ENCODE measurements at regions not wholly inside any gene's neighbourhood (a gene's known extent, or its start where the extent isn't known, plus 50 kb on each side); places are given as distances from the start of the nearest gene placed in this dataset.

- peaks cover 4% of the 10 kb centered on the region for H3K9me3 ChIP-seq (ENCODE audit: control insufficient read depth, insufficient read depth, low read length)
- no peaks in the 10 kb centered on the region for H3K36me3 ChIP-seq (ENCODE audit: control insufficient read depth, insufficient read depth, low read length)
- H3K4me1 ChIP-seq (ENCODE audit: control insufficient read depth, insufficient read depth, low read length) = no peaks in the 10 kb centered on the region
- no peaks in the 10 kb centered on the region for H3K27me3 ChIP-seq (ENCODE audit: control insufficient read depth, insufficient read depth, low read length)
- WGBS (ENCODE audit: insufficient coverage) = 57% methylated on average over 1 of the region's 1 CpG
- DNase-seq (ENCODE audit: low read depth in 4 of 6, low spot score in 6 of 6) = peak in 2 of 6 donors; percentile 53 to 93
- no peak overlapping the region for H3K4me3 ChIP-seq (ENCODE audit: low read depth, low read length)
- H3K27ac ChIP-seq (ENCODE audit: low read depth, low read length) = no peak overlapping the region
These were observed 579.2 kb upstream of the CELF2 start for GRCh38 chr10:10438335-10439100.

- WGBS (ENCODE audit: insufficient coverage) = no CpG with 5 or more reads among the region's 2 CpGs
These were observed 560.8 kb upstream of the CELF2 start for GRCh38 chr10:10456856-10457255.

GRCh38 chr10:10460451-10460850, 557.2 kb upstream of the CELF2 start:
- H3K27ac ChIP-seq (ENCODE audit: low read depth, low read length) = no peak overlapping the region

More at GRCh38 chr10:10456856-10457255, 560.8 kb upstream of the CELF2 start:
- Histone ChIP-seq H3K36me3 (ENCODE audit: control insufficient read depth, insufficient read depth, low read length) (no peaks in the 10 kb centered on the region), H3K27ac (ENCODE audit: low read depth, low read length) (no peak overlapping the region), H3K4me3 (ENCODE audit: low read depth, low read length) (no peak overlapping the region), H3K27me3 (ENCODE audit: control insufficient read depth, insufficient read depth, low read length) (no peaks in the 10 kb centered on the region), H3K4me1 (ENCODE audit: control insufficient read depth, insufficient read depth, low read length) (no peaks in the 10 kb centered on the region), H3K9me3 (ENCODE audit: control insufficient read depth, insufficient read depth, low read length) (no peaks in the 10 kb centered on the region)
- peak in 1 of 6 donors; percentile 70 for DNase-seq (ENCODE audit: low read depth in 4 of 6, low spot score in 6 of 6)

GRCh38 chr10:10462151-10462941, 555.3 kb upstream of the CELF2 start:
- no CpG with 5 or more reads among the region's 16 CpGs for WGBS (ENCODE audit: insufficient coverage)
- Histone ChIP-seq H3K27ac (ENCODE audit: low read depth, low read length) (no peak overlapping the region), H3K36me3 (ENCODE audit: control insufficient read depth, insufficient read depth, low read length) (no peaks in the 10 kb centered on the region), H3K9me3 (ENCODE audit: control insufficient read depth, insufficient read depth, low read length) (no peaks in the 10 kb centered on the region), H3K4me3 (ENCODE audit: low read depth, low read length) (no peak overlapping the region), H3K4me1 (ENCODE audit: control insufficient read depth, insufficient read depth, low read length) (no peaks in the 10 kb centered on the region), H3K27me3 (ENCODE audit: control insufficient read depth, insufficient read depth, low read length) (no peaks in the 10 kb centered on the region)
- peak in 2 of 6 donors; percentile 40 to 75 for DNase-seq (ENCODE audit: low read depth in 4 of 6, low spot score in 6 of 6)

More at GRCh38 chr10:10460451-10460850, 557.2 kb upstream of the CELF2 start:
- Histone ChIP-seq H3K36me3 (ENCODE audit: control insufficient read depth, insufficient read depth, low read length) (no peaks in the 10 kb centered on the region), H3K4me1 (ENCODE audit: control insufficient read depth, insufficient read depth, low read length) (no peaks in the 10 kb centered on the region), H3K9me3 (ENCODE audit: control insufficient read depth, insufficient read depth, low read length) (no peaks in the 10 kb centered on the region), H3K4me3 (ENCODE audit: low read depth, low read length) (no peak overlapping the region), H3K27me3 (ENCODE audit: control insufficient read depth, insufficient read depth, low read length) (no peaks in the 10 kb centered on the region)
- no peak for DNase-seq (ENCODE audit: low read depth in 4 of 6, low spot score in 6 of 6)
- no CpG with 5 or more reads among the region's 1 CpG for WGBS (ENCODE audit: insufficient coverage)

- H3K27me3 ChIP-seq (ENCODE audit: control insufficient read depth, insufficient read depth, low read length) = no peaks in the 10 kb centered on the region
- H3K9me3 ChIP-seq (ENCODE audit: control insufficient read depth, insufficient read depth, low read length) = peaks cover 3% of the 10 kb centered on the region
- no peaks in the 10 kb centered on the region for H3K4me1 ChIP-seq (ENCODE audit: control insufficient read depth, insufficient read depth, low read length)
- DNase-seq (ENCODE audit: low read depth in 4 of 6, low spot score in 6 of 6) = no peak
- H3K4me3 ChIP-seq (ENCODE audit: low read depth, low read length) = no peak overlapping the region
- no CpG with 5 or more reads among the region's 1 CpG for WGBS (ENCODE audit: insufficient coverage)
- H3K27ac ChIP-seq (ENCODE audit: low read depth, low read length) = no peak overlapping the region
- H3K36me3 ChIP-seq (ENCODE audit: control insufficient read depth, insufficient read depth, low read length) = no peaks in the 10 kb centered on the region
These were observed 545.9 kb upstream of the CELF2 start for GRCh38 chr10:10471758-10472157.

GRCh38 chr10:10475812-10476211, 541.9 kb upstream of the CELF2 start:
- Histone ChIP-seq H3K36me3 (ENCODE audit: control insufficient read depth, insufficient read depth, low read length) (no peaks in the 10 kb centered on the region), H3K27me3 (ENCODE audit: control insufficient read depth, insufficient read depth, low read length) (no peaks in the 10 kb centered on the region), H3K4me1 (ENCODE audit: control insufficient read depth, insufficient read depth, low read length) (no peaks in the 10 kb centered on the region), H3K9me3 (ENCODE audit: control insufficient read depth, insufficient read depth, low read length) (peaks cover 3% of the 10 kb centered on the region), H3K27ac (ENCODE audit: low read depth, low read length) (no peak overlapping the region), H3K4me3 (ENCODE audit: low read depth, low read length) (no peak overlapping the region)
- WGBS (ENCODE audit: insufficient coverage) = no CpG with 5 or more reads among the region's 2 CpGs
- no peak for DNase-seq (ENCODE audit: low read depth in 4 of 6, low spot score in 6 of 6)

- Histone ChIP-seq H3K9me3 (ENCODE audit: control insufficient read depth, insufficient read depth, low read length) (no peaks in the 10 kb centered on the region), H3K36me3 (ENCODE audit: control insufficient read depth, insufficient read depth, low read length) (no peaks in the 10 kb centered on the region), H3K4me3 (ENCODE audit: low read depth, low read length) (no peak overlapping the region), H3K27ac (ENCODE audit: low read depth, low read length) (no peak overlapping the region), H3K27me3 (ENCODE audit: control insufficient read depth, insufficient read depth, low read length) (no peaks in the 10 kb centered on the region), H3K4me1 (ENCODE audit: control insufficient read depth, insufficient read depth, low read length) (no peaks in the 10 kb centered on the region)
- no CpG with 5 or more reads among the region's 2 CpGs for WGBS (ENCODE audit: insufficient coverage)
- DNase-seq (ENCODE audit: low read depth in 4 of 6, low spot score in 6 of 6) = no peak
These were observed 539.8 kb upstream of the CELF2 start for GRCh38 chr10:10477844-10478243.

- WGBS (ENCODE audit: insufficient coverage) = no CpG with 5 or more reads among the region's 9 CpGs
- Histone ChIP-seq H3K36me3 (ENCODE audit: control insufficient read depth, insufficient read depth, low read length) (no peaks in the 10 kb centered on the region), H3K27ac (ENCODE audit: low read depth, low read length) (no peak overlapping the region), H3K9me3 (ENCODE audit: control insufficient read depth, insufficient read depth, low read length) (no peaks in the 10 kb centered on the region), H3K4me1 (ENCODE audit: control insufficient read depth, insufficient read depth, low read length) (no peaks in the 10 kb centered on the region), H3K4me3 (ENCODE audit: low read depth, low read length) (no peak overlapping the region), H3K27me3 (ENCODE audit: control insufficient read depth, insufficient read depth, low read length) (no peaks in the 10 kb centered on the region)
- no peak for DNase-seq (ENCODE audit: low read depth in 4 of 6, low spot score in 6 of 6)
These were observed 538.2 kb upstream of the CELF2 start for GRCh38 chr10:10479465-10479864.

GRCh38 chr10:10482613-10483012, 535.1 kb upstream of the CELF2 start:
- Histone ChIP-seq H3K27ac (ENCODE audit: low read depth, low read length) (no peak overlapping the region), H3K4me3 (ENCODE audit: low read depth, low read length) (no peak overlapping the region), H3K27me3 (ENCODE audit: control insufficient read depth, insufficient read depth, low read length) (no peaks in the 10 kb centered on the region), H3K4me1 (ENCODE audit: control insufficient read depth, insufficient read depth, low read length) (no peaks in the 10 kb centered on the region), H3K9me3 (ENCODE audit: control insufficient read depth, insufficient read depth, low read length) (no peaks in the 10 kb centered on the region), H3K36me3 (ENCODE audit: control insufficient read depth, insufficient read depth, low read length) (no peaks in the 10 kb centered on the region)
- WGBS (ENCODE audit: insufficient coverage) = 69% methylated on average over 4 of the region's 4 CpGs
- DNase-seq (ENCODE audit: low read depth in 4 of 6, low spot score in 6 of 6) = no peak
